HUES64 (cell line): ENCODE measurements at regions not wholly inside any gene's neighbourhood (a gene's known extent, or its start where the extent isn't known, plus 50 kb on each side); places are given as distances from the start of the nearest gene placed in this dataset.
"Not testable (repeated sequence)": the region's sequence is repeated elsewhere in the genome, so short reads cannot be mapped to it uniquely, and the experiment has no call there.

Experiments
- H3K27ac ChIP-seq: 2 replicates; pipeline ENCODE4 v1.7.0; 2013; ENCODE audit warnings: low read depth, low read length, inconsistent platforms
- H3K27me3 ChIP-seq: 2 replicates; pipeline ENCODE4 v1.6.1; 2013; ENCODE audit warnings: mild to moderate bottlenecking, low read length; ENCODE audit not compliant: insufficient read depth
- H3K36me3 ChIP-seq: 2 replicates; pipeline ENCODE4 v1.6.1; 2013; ENCODE audit warnings: mild to moderate bottlenecking, low read length; ENCODE audit not compliant: insufficient read depth
- H3K4me1 ChIP-seq: 2 replicates; pipeline ENCODE4 v1.6.1; 2013; ENCODE audit warnings: mild to moderate bottlenecking, low read length, moderate library complexity; ENCODE audit not compliant: insufficient read depth
- H3K4me3 ChIP-seq: 2 replicates; pipeline ENCODE4 v1.5.1; 2013; ENCODE audit warnings: mild to moderate bottlenecking, low read length, moderate library complexity
- H3K9ac ChIP-seq: 2 replicates; pipeline ENCODE4 v1.6.1; 2013; ENCODE audit warnings: mild to moderate bottlenecking, low read depth, low read length
- H3K9me3 ChIP-seq: 2 replicates; pipeline ENCODE4 v1.6.1; 2013; ENCODE audit warnings: low read depth, low read length; ENCODE audit not compliant: insufficient read depth
- WGBS: fragments of 150-250, 120-280 bp; methylation state at CpG from one replicate; pipeline ENCODE4 v1.1.7; 2013; ENCODE audit warnings: missing lambda C conversion rate; 5-methylcytosine and 5-hydroxymethylcytosine counted together

DNA sequence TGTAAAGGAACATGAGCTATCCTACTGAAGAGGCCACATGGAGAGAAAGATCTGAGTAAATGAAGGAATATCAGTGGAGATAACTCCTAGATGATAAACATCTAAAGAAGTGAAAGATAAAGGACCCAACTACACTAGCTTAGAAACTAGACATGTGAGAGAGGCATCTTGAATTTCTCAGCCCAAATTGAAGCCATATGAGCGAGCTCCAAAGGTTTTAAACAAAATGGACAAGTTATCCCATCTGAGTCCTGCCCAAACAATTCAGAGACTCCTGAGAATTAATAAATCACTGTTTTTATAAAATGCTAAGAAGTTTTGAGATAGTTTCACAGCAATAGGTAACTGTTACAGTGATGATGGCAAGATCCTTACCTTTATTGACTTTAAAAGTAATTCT is 438.9 kb downstream of the NAV3 start:
- H3K36me3 ChIP-seq = no peaks in the 10 kb centered on the region
- no peak overlapping the region for H3K4me3 ChIP-seq
- H3K27me3 ChIP-seq = no peaks in the 10 kb centered on the region
- whole genome bisulfite sequencing = 88% methylated on average over 1 of the region's 1 CpG
- no peak overlapping the region for H3K9ac ChIP-seq
- H3K27ac ChIP-seq = no peak overlapping the region
- peaks cover 2% of the 10 kb centered on the region; the same call in 1 of the 2 replicates for H3K9me3 ChIP-seq
- no peaks in the 10 kb centered on the region for H3K4me1 ChIP-seq

DNA sequence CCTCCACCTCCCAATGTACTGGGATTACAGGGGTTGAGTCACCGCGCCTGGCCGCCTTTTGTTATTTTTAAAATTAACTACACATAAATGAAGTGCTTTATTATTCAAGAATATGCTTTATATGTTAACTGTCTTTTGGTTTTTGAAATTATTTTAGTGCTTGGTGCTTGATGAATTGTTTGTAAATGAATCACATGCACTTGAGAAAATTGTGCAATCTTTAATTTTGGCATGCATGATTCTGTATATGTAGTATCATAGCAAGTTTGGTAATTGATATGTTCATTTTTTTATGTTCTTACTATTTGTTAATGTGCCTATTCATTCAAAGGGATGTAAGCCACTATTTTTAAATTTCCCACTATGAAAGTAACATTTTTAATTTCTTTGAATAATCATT is 440.9 kb downstream of the NAV3 start:
- Histone ChIP-seq H3K27me3 (no peaks in the 10 kb centered on the region), H3K36me3 (no peaks in the 10 kb centered on the region), H3K27ac (no peak overlapping the region), H3K4me1 (no peaks in the 10 kb centered on the region), H3K9me3 (peaks cover 2% of the 10 kb centered on the region; the same call in 1 of the 2 replicates), H3K9ac (no peak overlapping the region), H3K4me3 (no peak overlapping the region)
- WGBS = no CpG with 5 or more reads among the region's 3 CpGs

DNA sequence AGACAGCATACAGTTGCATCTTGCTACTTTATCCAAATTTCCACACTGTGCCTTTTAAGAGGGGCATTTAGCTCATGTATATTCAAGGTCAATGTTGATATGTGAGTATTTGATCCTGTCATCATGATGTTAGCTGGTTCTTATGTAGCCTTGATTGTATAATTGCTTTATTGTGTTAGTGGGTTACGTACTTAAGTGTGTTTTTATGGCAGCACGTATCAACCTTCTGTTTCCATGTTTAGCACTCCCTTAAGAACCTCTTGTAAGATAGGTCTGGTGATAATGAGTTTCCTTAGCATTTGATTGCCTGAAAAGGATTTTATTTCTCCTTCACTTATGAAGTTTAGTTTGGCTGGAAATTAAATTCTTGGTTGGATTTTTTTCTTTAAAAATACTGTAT is 445.2 kb downstream of the NAV3 start:
- H3K9ac ChIP-seq = no peak overlapping the region
- 100% methylated on average over 2 of the region's 2 CpGs for WGBS
- H3K27ac ChIP-seq = no peak overlapping the region
- H3K27me3 ChIP-seq = no peaks in the 10 kb centered on the region
- no peak overlapping the region for H3K4me3 ChIP-seq
- H3K9me3 ChIP-seq = peaks cover 17% of the 10 kb centered on the region
- H3K4me1 ChIP-seq = no peaks in the 10 kb centered on the region
- H3K36me3 ChIP-seq = no peaks in the 10 kb centered on the region

DNA sequence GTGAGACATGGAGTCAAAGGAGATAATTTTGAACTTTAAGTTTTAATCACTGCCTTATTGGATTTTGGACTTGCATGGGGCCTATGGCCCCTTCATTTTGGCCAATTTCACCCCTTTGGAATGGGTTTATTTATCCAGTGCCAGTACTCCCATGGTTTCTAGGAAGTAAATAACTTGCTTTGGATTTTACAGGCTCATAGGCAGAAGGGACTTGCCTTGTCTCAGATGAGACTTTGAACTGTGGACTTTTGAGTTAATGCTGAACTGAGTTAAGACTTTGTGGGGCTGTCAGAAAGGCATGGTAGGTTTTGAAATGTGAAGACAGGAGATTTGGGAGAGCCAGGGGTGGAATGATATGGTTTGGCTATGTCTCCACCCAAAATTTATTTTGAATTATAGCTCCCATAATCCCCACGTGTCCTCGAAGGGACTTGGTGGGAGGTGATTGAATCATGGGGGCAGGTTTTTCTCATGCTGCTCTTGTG is 448.1 kb downstream of the NAV3 start:
- H3K27ac ChIP-seq = no peak overlapping the region
- no peak overlapping the region for H3K9ac ChIP-seq
- H3K36me3 ChIP-seq = no peaks in the 10 kb centered on the region
- H3K4me1 ChIP-seq = no peaks in the 10 kb centered on the region
- no peaks in the 10 kb centered on the region for H3K27me3 ChIP-seq
- H3K9me3 ChIP-seq = peaks cover 15% of the 10 kb centered on the region
- WGBS = 96% methylated on average over 2 of the region's 2 CpGs
- H3K4me3 ChIP-seq = no peak overlapping the region

DNA sequence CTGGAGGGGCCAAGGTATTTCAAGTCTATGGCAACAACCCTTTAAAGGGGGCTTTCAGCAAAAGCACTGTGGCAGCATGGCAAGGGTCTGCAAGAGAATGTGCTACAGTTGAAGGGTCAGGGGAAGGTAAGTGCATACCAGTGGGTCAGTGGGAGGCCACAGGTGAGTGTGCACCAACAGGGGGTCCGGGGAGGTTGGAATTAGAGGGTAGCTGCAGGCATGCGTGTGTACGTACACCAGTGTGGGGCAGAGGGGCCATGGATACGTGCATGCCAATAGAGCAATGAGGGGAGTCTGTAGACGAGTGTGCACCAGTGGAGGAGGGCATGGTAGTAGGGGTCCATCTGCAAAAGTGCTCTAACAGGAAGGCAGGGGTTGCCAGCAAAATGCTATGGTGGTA is 448.9 kb downstream of the NAV3 start:
- Histone ChIP-seq H3K9ac (no peak overlapping the region), H3K9me3 (peaks cover 15% of the 10 kb centered on the region), H3K27me3 (no peaks in the 10 kb centered on the region), H3K27ac (no peak overlapping the region), H3K4me1 (no peaks in the 10 kb centered on the region), H3K36me3 (no peaks in the 10 kb centered on the region), H3K4me3 (no peak overlapping the region)
- WGBS = 94% methylated on average over 5 of the region's 5 CpGs

DNA sequence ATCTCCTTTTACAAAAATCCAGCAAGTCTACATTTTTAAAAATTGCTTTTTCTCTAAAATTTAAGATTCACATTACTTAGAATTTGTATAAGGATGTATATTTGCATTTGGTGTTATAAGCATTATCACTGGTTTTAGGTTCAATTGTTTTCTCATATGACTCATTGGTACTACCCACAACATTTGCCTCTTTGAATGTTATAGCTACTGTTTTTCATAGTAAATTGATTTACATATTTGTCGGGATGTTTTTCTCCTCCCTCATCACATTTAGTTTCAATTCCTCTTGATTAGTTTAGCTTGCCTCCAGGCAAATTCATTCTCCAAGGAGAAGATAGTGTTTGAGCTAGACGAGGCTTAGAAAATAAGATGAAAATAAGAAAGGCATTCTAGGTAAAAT is 450.4 kb downstream of the NAV3 start:
- peaks cover 15% of the 10 kb centered on the region for H3K9me3 ChIP-seq
- H3K4me1 ChIP-seq, H3K36me3 ChIP-seq, H3K9ac ChIP-seq, H3K4me3 ChIP-seq, H3K27ac ChIP-seq, H3K27me3 ChIP-seq: not testable (repeated sequence)
- WGBS = 100% methylated on average over 1 of the region's 2 CpGs

DNA sequence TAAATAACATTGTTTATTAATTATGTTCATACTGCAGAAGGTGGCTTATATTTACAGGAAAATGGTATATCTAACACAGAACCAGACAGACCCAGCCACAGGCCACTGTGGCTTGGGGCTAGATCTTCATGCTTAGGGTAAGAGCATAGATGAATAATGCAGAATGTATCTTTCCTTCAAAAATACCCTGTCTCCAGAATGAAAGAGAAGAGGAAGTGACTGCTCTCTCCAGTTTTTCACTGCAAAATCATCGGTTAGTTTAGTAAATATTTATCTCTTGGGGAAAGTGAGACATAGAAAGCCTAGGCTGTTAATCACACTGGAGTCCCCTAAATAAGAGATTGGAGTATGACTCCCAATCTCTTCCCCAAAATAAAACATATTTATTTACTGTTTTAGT is 453.7 kb downstream of the NAV3 start:
- Histone ChIP-seq H3K4me1 (no peaks in the 10 kb centered on the region), H3K9ac (no peak overlapping the region)

DNA sequence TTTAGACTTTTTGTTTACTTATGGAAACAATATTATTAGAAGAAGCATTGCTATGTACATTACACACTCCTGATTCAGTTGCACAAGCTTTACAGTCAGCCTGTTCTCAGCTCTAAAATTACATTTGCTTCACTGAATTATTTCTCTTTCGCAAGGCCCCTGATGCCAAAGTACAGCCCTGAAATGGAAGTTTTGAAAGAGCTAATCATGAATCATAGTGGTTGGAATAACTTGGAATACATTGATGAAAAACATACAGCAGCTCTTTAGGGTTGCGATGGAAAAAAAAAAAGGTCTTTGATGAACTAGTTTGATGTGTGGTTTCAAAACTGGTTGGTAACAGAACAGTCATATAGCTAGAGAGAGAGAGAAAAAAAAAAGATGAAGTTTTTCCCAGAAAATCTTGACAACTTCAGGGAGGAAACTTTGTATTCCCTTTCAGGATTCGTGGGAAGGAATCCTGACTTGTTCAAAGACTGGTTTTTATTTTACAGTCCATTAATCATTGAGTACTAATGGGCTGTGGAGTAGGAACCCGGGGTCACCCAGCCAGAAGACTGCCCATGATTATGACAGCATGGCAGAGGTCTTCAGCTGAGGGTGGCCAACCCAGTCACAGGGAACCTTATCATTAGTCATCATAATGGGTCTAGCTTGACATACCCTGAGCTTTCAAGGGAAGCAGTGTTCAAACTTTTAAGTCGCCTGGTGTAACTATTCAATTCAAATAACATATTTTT is 460.1 kb downstream of the NAV3 start:
- 93% methylated on average over 5 of the region's 5 CpGs for WGBS
- Histone ChIP-seq H3K36me3 (no peaks in the 10 kb centered on the region), H3K27me3 (no peaks in the 10 kb centered on the region), H3K9ac (no peak overlapping the region), H3K27ac (no peak overlapping the region), H3K9me3 (no peaks in the 10 kb centered on the region), H3K4me3 (no peak overlapping the region), H3K4me1 (no peaks in the 10 kb centered on the region)

More for the DNA sequence above, 453.7 kb downstream of the NAV3 start:
- Histone ChIP-seq H3K4me3 (no peak overlapping the region), H3K36me3 (no peaks in the 10 kb centered on the region), H3K27me3 (no peaks in the 10 kb centered on the region), H3K27ac (no peak overlapping the region), H3K9me3 (no peaks in the 10 kb centered on the region)
- WGBS = 100% methylated on average over 1 of the region's 1 CpG

DNA sequence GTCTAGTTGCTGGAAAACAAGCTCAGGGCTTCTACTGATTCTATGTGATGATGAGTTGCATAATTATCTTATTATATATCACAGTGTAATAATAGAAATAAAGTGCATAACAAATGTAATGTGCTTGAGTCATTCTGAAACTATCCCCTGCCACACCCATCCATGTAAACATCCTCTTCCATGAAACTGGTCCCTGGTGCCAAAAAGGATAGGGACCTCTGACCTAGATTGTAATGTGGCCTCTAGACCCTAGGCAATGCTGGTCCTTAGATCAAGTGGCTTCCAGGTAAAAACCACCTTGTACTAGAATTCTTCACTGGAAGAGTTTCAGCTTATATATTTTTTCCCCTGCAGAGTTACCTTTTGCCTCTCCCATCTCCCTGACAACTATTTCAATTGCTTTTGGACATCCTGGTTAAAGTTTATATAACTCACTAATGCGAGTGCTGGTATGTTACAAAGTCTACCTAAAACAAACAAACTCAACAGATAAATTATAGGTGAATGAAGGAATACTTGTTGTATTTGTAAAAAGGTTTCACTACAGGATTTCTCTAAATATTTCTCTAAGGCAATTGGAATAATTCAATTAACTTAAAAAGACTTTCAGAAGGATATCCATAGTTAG is 462.5 kb downstream of the NAV3 start:
- Histone ChIP-seq H3K9ac (no peak overlapping the region), H3K36me3 (no peaks in the 10 kb centered on the region), H3K27ac (no peak overlapping the region), H3K4me3 (no peak overlapping the region), H3K4me1 (no peaks in the 10 kb centered on the region), H3K9me3 (no peaks in the 10 kb centered on the region), H3K27me3 (no peaks in the 10 kb centered on the region)
- WGBS = no CpG with 5 or more reads among the region's 1 CpG

DNA sequence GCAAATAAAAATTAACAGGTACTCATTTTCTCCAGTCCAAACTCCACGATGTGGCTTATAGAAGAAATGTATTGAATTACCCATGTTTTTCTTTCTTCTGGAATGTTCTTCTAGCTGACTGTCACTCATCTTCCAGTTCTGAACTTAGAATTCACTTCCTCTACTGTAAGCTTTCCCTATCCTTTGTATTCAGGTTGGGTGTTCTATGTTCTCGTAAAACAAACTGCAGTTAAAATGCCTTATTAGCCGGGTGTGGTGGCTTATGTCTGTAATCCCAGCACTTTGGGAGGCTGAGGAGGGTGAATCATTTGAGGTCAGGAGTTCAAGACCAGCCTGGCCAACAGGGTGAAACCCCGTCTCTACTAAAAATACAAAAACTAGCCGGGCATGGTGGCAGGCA is 470.6 kb downstream of the NAV3 start:
- 92% methylated on average over 3 of the region's 5 CpGs for WGBS
- H3K4me3 ChIP-seq, H3K36me3 ChIP-seq, H3K4me1 ChIP-seq, H3K9me3 ChIP-seq, H3K27ac ChIP-seq, H3K9ac ChIP-seq, H3K27me3 ChIP-seq: not testable (repeated sequence)

DNA sequence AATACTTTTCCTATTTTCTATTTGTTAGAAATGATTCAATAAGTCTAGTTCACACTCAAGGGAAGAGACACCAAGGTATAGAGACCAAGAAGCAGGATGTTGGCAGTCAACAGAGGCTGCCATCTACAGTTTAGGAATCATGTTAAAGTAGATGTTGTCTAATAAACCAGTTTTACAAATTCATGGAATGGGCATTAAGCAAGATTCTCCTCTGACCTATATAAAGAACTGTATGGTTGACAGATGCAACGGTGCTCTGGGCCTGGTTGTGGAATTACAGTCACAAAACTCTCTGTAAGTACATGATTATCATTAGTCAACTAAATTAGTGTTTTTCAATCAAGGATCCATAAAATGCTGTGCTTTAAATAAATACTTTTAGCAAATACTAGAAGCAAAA is 475.1 kb downstream of the NAV3 start:
- no peak overlapping the region for H3K4me3 ChIP-seq
- H3K27me3 ChIP-seq = no peaks in the 10 kb centered on the region
- H3K4me1 ChIP-seq = no peaks in the 10 kb centered on the region
- H3K9ac ChIP-seq = no peak overlapping the region
- no peaks in the 10 kb centered on the region for H3K36me3 ChIP-seq
- no peak overlapping the region for H3K27ac ChIP-seq
- no CpG with 5 or more reads among the region's 1 CpG for WGBS
- H3K9me3 ChIP-seq = peaks cover 6% of the 10 kb centered on the region; the same call in 1 of the 2 replicates
